Stimulated activated CD8-positive, alpha-beta memory T cell treated with anti-CD3 and anti-CD28 coated beads, Interleukin-15, amount 100 ng/mL, for 48 hours (primary cell): ENCODE measurements at regions not wholly inside any gene's neighbourhood (a gene's known extent, or its start where the extent isn't known, plus 50 kb on each side); places are given as distances from the start of the nearest gene placed in this dataset.
"Not testable (repeated sequence)": the region's sequence is repeated elsewhere in the genome, so short reads cannot be mapped to it uniquely, and the experiment has no call there.

ENCODE experiments used
- DNase-seq, 2 donors: peaks; one replicate each; pipeline ENCODE4 v3.0.0-alpha.2; 2020; ENCODE audit warnings: low read depth in 2 of 2

GRCh38 chr10:63675171-63675570, 154.0 kb downstream of the REEP3 start:
- DNase-seq = no peak

DNA sequence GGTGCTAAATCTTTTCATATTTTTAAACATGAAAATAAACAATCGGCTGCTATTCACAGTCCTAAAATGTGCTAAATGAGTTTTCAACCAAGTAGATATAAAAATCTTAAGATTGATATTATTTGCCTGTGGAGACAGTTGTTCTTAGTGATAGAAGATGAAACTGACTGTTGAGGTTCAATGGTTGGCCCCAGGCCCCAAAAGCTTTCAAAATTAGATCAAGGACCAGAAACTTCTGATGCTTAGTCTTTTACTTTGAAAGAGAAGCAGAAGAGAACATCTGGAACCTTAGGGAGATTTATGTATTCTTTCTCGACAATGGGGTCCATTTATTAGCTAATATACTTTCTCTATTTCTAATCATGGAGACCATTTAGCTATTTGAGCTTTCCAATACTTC, 155.8 kb downstream of the REEP3 start:
- DNase-seq = no peak

DNA sequence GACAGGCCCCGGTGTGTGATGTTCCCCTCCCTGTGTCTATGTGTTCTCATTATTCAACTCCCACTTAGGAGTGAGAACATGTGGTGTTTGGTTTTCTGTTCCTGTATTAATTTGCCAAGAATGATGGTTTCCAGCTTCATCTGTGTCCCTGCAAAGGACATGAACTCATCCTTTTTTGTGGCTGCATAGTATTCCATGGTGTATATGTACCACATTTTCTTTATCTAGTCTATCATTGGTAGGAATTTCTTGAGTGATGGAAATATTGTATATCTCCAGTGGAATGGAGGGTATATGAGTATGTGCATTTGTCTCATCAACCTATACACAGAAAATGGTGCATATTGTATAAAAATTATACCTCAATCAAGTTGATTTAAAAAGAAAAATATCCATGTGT, 159.3 kb downstream of the REEP3 start:
- DNase-seq = not testable (repeated sequence)

DNA sequence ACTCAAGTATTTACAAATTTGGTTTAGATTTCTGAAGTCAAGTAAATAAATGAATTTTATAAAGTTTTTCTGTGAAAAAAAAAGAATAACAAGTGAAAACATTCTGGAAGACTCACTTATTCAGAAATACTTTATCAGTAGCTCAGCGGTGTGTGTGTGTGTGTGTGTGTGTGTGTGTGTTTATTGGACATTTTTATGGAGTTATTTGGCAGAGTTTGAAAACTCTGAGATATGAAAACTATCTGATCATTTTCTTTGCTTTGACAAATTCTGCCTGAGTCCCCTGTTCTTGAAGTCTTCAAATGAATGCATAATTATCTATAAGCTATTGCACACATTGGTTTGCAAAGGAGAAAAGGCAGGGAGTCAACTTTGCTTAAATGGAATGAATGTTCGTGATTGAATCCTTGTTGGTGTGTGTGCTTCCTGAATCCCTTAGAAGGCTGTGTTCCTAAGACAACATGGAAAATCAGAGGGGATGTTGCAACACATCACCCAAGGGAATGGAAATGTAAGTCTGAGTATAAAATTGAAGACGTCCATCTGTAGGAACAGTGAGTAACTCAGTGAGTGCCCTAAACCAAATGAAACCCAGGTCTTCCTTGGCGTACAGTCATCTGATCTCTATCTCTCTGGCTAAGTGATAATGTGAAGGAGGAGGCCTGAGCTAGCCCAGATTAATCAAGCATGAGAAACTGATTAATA, 160.9 kb downstream of the REEP3 start:
- no peak for DNase-seq

- DNase-seq = not testable (repeated sequence)
These were observed 161.5 kb downstream of the REEP3 start for GRCh38 chr10:63682698-63683052.

- no peak for DNase-seq
These were observed 162.0 kb downstream of the REEP3 start for GRCh38 chr10:63683223-63683622.

- no peak for DNase-seq
These were observed 162.5 kb downstream of the REEP3 start for GRCh38 chr10:63683686-63684085.

DNA sequence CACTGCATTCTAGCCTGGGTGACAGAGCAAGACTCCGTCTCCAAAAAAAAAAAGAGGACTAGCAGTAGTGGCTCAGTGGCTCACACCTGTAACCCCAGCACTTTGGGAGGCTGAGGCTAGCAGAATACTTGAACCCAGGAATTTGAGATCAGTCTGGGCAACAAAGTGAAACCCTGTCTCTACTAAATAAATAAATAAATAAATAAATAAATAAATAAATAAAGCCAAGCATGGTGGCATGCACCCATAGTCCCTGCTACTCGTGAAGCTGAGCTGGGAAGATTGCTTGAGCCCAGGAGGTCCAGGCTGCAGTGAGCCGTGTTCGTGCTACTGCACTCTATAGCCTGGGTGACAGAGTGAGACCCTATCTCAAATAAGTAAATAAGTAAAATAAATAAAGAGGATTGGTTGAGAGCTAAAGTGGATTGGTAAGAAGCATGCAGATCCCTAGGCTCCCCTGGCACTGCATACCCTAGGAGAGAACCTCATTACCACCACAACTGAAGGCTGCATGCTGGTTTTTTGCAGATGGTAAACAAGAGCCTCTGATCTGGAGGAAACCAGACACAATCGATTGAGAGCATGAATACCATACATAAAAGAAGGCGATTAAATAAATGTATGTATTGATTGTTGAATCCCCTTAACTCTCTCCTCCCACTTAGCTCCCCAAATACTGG, 163.2 kb downstream of the REEP3 start:
- no peak for DNase-seq

GRCh38 chr10:63689768-63690167, 168.6 kb downstream of the REEP3 start:
- DNase-seq = no peak

DNA sequence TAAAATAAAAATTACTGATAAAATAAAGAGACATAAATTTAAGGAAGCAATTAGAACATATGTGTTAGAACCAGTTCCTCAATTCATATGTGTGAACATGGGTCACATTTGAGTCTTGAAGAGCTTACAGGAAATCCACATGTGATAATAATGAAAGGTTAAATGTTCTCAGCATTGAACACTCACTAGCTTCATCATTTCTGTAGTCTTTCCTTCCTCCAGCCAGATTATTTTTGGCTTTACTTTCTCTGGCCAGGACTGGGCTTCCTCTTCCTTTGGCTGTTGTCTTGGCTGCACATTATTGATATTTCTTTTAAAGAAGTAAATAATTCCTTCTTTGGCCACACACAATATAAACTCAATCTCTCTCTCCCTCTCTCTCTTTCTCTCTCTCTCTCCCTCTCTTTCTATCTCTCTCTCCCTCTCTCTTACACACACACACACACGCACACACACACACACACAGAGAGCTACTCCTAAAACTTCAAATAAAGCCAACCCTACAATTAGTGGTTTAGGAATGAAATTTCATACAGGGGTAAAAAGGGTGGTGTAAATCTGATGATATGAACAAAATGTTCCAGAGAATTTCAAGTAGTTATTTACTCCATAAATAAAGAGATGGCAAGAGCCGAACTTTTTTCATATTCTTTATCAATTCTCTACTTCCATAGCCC, 171.2 kb downstream of the REEP3 start:
- DNase-seq = no peak

- DNase-seq = not testable (repeated sequence)
These were observed 171.8 kb downstream of the REEP3 start for GRCh38 chr10:63693021-63693420.

DNA sequence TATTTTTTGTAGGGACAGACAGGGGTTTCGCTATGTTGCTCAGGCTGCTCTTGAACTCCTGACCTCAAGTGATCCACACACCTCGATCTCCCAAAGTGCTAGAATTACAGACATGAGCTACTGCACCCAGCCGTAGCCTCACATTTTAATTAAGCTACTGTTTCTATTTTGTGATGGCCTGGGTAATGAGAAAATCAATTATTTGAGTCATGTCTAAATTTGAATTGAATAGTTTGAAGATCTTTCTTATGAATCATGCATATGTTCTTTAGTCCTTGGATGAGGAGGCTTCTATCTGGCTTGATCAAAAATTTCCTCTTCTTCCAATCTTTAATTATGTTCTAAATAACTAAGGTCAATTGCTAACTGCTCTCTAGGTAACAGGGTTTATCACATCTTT, 175.0 kb downstream of the REEP3 start:
- DNase-seq = no peak

DNA sequence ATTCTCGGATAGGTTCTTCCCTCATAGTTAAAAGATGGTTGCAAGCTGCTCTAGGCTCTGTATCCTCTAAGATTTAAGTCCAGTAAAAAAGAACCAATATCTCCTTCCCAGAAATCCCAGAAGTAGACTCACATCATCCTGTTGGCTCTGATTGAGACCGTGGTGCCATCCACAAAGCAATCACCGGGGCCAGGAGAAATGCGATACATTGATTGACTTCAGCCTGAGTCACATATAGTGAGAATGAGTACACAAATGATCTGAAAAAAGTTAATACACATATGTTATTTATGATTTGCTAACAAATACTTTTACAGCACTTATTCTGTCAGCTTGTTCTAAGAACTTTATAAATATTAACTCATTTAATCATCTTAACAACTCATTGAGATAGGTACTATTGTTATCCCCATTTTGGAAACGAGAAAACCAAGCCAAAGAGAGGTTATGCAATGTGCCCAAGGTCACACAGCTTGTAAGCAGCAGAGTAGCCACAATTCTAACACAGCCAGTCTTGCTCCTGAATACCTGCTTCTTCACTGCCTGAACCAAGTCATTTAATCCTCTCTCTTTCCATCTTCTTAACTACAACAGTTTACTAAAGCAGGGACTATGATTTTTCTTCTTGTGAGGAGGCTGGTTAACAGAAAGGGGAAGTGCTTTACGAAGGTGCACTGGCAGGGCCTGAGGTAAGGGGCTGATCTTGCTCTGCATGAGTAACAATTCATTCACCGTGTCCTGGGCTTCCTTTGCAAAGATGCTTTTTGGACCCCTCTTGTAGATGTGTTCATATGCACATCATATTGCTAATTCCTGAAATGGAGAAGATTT, 177.0 kb downstream of the REEP3 start:
- no peak for DNase-seq

GRCh38 chr10:63698787-63699150, 177.6 kb downstream of the REEP3 start:
- DNase-seq = no peak

- peak in 1 of 2 donors; percentile 28 for DNase-seq
These were observed 178.8 kb downstream of the REEP3 start for GRCh38 chr10:63699785-63700613.

GRCh38 chr10:63700631-63701156, 179.5 kb downstream of the REEP3 start:
- DNase-seq = no peak

DNA sequence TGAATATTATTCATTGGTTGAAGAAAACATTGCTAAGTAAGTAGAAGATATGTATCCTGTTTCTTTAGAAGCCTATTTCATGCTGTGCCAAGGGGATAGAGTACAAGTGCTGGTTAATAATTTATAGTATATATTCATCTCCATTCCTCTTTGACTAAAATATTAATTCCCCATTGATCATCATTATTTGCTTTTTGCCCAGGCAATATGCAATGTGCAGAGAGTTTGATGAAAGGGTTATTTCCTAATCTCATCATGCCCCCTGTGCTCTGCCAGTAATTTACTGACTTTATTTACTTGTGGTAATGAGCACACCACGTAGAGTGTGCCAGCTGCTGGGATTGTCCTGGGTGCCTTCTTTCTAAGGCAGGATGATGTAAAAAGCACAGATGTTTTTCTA, 180.9 kb downstream of the REEP3 start:
- DNase-seq = no peak

GRCh38 chr10:63703113-63703670, 182.0 kb downstream of the REEP3 start:
- DNase-seq = no peak

- no peak for DNase-seq
These were observed 182.6 kb downstream of the REEP3 start for GRCh38 chr10:63703740-63704345.

- peak; percentile 8 to 9 for DNase-seq
These were observed 186.2 kb downstream of the REEP3 start for GRCh38 chr10:63707254-63707910.
